Keratinocyte (primary cell): ENCODE measurements at regions not wholly inside any gene's neighbourhood (a gene's known extent, or its start where the extent isn't known, plus 50 kb on each side); places are given as distances from the start of the nearest gene placed in this dataset.

Source experiments
- DNase-seq: peaks from one replicate; pipeline ENCODE4 v3.0.0-alpha.2; 2011; ENCODE audit warnings: low read depth, missing footprints, low spot score
- FAIRE-seq: peaks from 2 replicates; lab custom pipeline; 2011; peaks lifted over from hg19 to GRCh38; lab: Jason Lieb, UNC
- H2AFZ ChIP-seq: 2 replicates; pipeline ENCODE4 v1.6.0; 2012; ENCODE audit warnings: low read length, control low read depth, inconsistent platforms; ENCODE audit not compliant: control insufficient read depth
- H3K27ac ChIP-seq: 2 replicates; pipeline ENCODE4 v1.5.1; 2011; ENCODE audit warnings: low read length; ENCODE audit not compliant: control insufficient read depth, insufficient read depth
- H3K27me3 ChIP-seq: 3 replicates; pipeline ENCODE4 v1.6.0; 2011; ENCODE audit warnings: low read length; ENCODE audit not compliant: control insufficient read depth, insufficient read depth; ENCODE audit errors: extremely low read depth
- H3K36me3 ChIP-seq, 2 experiments: 2 replicates in 1 of 2; 3 replicates in 1 of 2; pipeline ENCODE4 v1.5.1; 2011; ENCODE audit warnings: low read length in 2 of 2, mild to moderate bottlenecking in 1 of 2; ENCODE audit not compliant: control insufficient read depth in 2 of 2, insufficient read depth in 2 of 2; ENCODE audit errors: extremely low read depth in 1 of 2
- H3K4me1 ChIP-seq: 3 replicates; pipeline ENCODE4 v1.5.1; 2011; ENCODE audit warnings: low read length; ENCODE audit not compliant: control insufficient read depth, insufficient read depth; ENCODE audit errors: extremely low read depth
- H3K4me2 ChIP-seq: 3 replicates; pipeline ENCODE4 v1.6.0; 2011; ENCODE audit warnings: low read depth, low read length; ENCODE audit not compliant: control insufficient read depth, insufficient read depth; ENCODE audit errors: extremely low read depth
- H3K4me3 ChIP-seq, 3 experiments: fragments of 200-600 bp in 1 of 3; sonication (generic) in 1 of 3; 2 replicates in 2 of 3; 3 replicates in 1 of 3; pipeline ENCODE4 v1.5.1; 2011 to 2016; ENCODE audit warnings: low read length in 3 of 3, mild to moderate bottlenecking in 3 of 3, control low read depth in 2 of 3, inconsistent platforms in 1 of 3, low read depth in 1 of 3, mixed read lengths in 1 of 3, mixed run types in 1 of 3, moderate library complexity in 1 of 3; ENCODE audit not compliant: control insufficient read depth in 2 of 3, insufficient read depth in 2 of 3; ENCODE audit errors: extremely low read depth in 1 of 3
- H3K79me2 ChIP-seq: 2 replicates; pipeline ENCODE4 v1.6.0; 2012; ENCODE audit warnings: low read length; ENCODE audit not compliant: control insufficient read depth, insufficient read depth
- H3K9ac ChIP-seq: 3 replicates; pipeline ENCODE4 v1.6.0; 2011; ENCODE audit warnings: low read length; ENCODE audit not compliant: control insufficient read depth, insufficient read depth; ENCODE audit errors: extremely low read depth
- H3K9me1 ChIP-seq: 3 replicates; pipeline ENCODE4 v1.6.0; 2011; ENCODE audit warnings: low read length; ENCODE audit not compliant: control insufficient read depth, insufficient read depth; ENCODE audit errors: extremely low read depth
- H3K9me3 ChIP-seq: 2 replicates; pipeline ENCODE4 v1.5.1; 2012; ENCODE audit warnings: low read depth, low read length; ENCODE audit not compliant: control insufficient read depth
- H4K20me1 ChIP-seq: 3 replicates; pipeline ENCODE4 v1.6.0; 2011; ENCODE audit warnings: low read length; ENCODE audit not compliant: control insufficient read depth, insufficient read depth; ENCODE audit errors: extremely low read depth
- CTCF ChIP-seq, 3 experiments: IDR thresholded peaks in 1 of 3; conservative IDR thresholded peaks in 1 of 3; optimal IDR thresholded peaks in 1 of 3; 2 replicates in 2 of 3; 3 replicates in 1 of 3; pipeline versions ENCODE3 to v1.5.1; 2011; ENCODE audit warnings: low read length in 3 of 3, mild to moderate bottlenecking in 3 of 3, moderate library complexity in 2 of 3, control low read depth in 1 of 3, inconsistent platforms in 1 of 3; ENCODE audit not compliant: insufficient read depth in 2 of 3; ENCODE audit errors: extremely low read depth in 1 of 3
- EZH2 ChIP-seq: IDR thresholded peaks from one replicate; pipeline ENCODE4 v1.6.1; 2012; ENCODE audit warnings: inconsistent platforms, mild to moderate bottlenecking, low read length, moderate library complexity
- dilution Hi-C: fragments of 300-500 bp; cut with MboI; formaldehyde crosslinking; loops from one replicate; pipeline ENCODE4 v1.7.0; 2020; ENCODE audit warnings: low sequenced_read_pairs; ENCODE audit not compliant: extremely low pct_ligation_motif_present

- no peaks in the 10 kb centered on the region for H4K20me1 ChIP-seq
- H3K9ac ChIP-seq: no peak overlapping the region
- H3K27me3 ChIP-seq: no peaks in the 10 kb centered on the region
- H3K4me3 ChIP-seq: no peak overlapping the region
- dilution Hi-C loops: no loop called here
- H3K4me2 ChIP-seq: no peak overlapping the region
- no peak for DNase-seq
- TF ChIP-seq EZH2 (no peak), CTCF (optimal IDR thresholded peaks at IDR 0.05 in 1 of 3, IDR thresholded peaks at IDR 0.05 in 1 of 3, conservative IDR thresholded peaks at IDR 0.05 in 1 of 3; ENCODE audit: extremely low read depth in 1 of 3, insufficient read depth in 2 of 3, low read length in 3 of 3) (no peak)
- H3K9me3 ChIP-seq: no peaks in the 10 kb centered on the region
- no peaks in the 10 kb centered on the region for H3K9me1 ChIP-seq
- no peaks in the 10 kb centered on the region for H3K36me3 ChIP-seq
- H3K79me2 ChIP-seq: no peaks in the 10 kb centered on the region
- H3K27ac ChIP-seq: no peak overlapping the region
- no peaks in the 10 kb centered on the region for H3K4me1 ChIP-seq
- no peak overlapping the region for H2AFZ ChIP-seq
- no peak for FAIRE-seq
Measured at GRCh38 chr12:114799574-114800487, 115.9 kb upstream of the TBX3 start.

GRCh38 chr12:114794049-114794558, 110.1 kb upstream of the TBX3 start:
- no peaks in the 10 kb centered on the region for H4K20me1 ChIP-seq
- H3K4me2 ChIP-seq: no peak overlapping the region
- no peaks in the 10 kb centered on the region for H3K27me3 ChIP-seq
- TF ChIP-seq CTCF (optimal IDR thresholded peaks at IDR 0.05 in 1 of 3, IDR thresholded peaks at IDR 0.05 in 1 of 3, conservative IDR thresholded peaks at IDR 0.05 in 1 of 3; ENCODE audit: extremely low read depth in 1 of 3, insufficient read depth in 2 of 3, low read length in 3 of 3) (no peak), EZH2 (no peak)
- H3K4me1 ChIP-seq: no peaks in the 10 kb centered on the region
- no peak overlapping the region for H3K9ac ChIP-seq
- dilution Hi-C loops: no loop called here
- FAIRE-seq (no peak), DNase-seq (no peak)
- no peak overlapping the region for H3K27ac ChIP-seq
- no peak overlapping the region for H3K4me3 ChIP-seq
- no peak overlapping the region for H2AFZ ChIP-seq
- no peaks in the 10 kb centered on the region for H3K79me2 ChIP-seq
- no peaks in the 10 kb centered on the region for H3K9me1 ChIP-seq
- no peaks in the 10 kb centered on the region for H3K36me3 ChIP-seq
- no peaks in the 10 kb centered on the region for H3K9me3 ChIP-seq
